Liver (tissue), 8 donors: ENCODE measurements at regions not wholly inside any gene's neighbourhood (a gene's known extent, or its start where the extent isn't known, plus 50 kb on each side); places are given as distances from the start of the nearest gene placed in this dataset.

Experiments
- DNase-seq: peaks from one replicate; pipeline ENCODE4 v3.0.0-alpha.2; 2017; ENCODE audit warnings: low spot score
- H3K27ac ChIP-seq, 2 donors: one replicate each; pipeline ENCODE4 v1.7.0; 2013; ENCODE audit warnings: inconsistent platforms in 2 of 2, low read length in 2 of 2, control low read depth in 1 of 2, low read depth in 1 of 2, mild to moderate bottlenecking in 1 of 2
- H3K27me3 ChIP-seq, 4 donors: one replicate each; pipeline versions ENCODE4 v1.6.1 to v1.7.0; 2013; ENCODE audit warnings: low read length in 3 of 4, inconsistent platforms in 1 of 4, mild to moderate bottlenecking in 1 of 4, moderate library complexity in 1 of 4; ENCODE audit not compliant: control insufficient read depth in 4 of 4, insufficient read depth in 4 of 4
- H3K36me3 ChIP-seq, 4 donors: one replicate each; pipeline versions ENCODE4 v1.6.1 to v1.7.0; 2013; ENCODE audit warnings: low read length in 3 of 4, mild to moderate bottlenecking in 3 of 4, low read depth in 1 of 4, moderate library complexity in 1 of 4; ENCODE audit not compliant: control insufficient read depth in 4 of 4, insufficient read depth in 3 of 4
- H3K4me1 ChIP-seq, 4 donors: one replicate each; pipeline versions ENCODE4 v1.6.1 to v1.7.0; 2013; ENCODE audit warnings: low read length in 3 of 4, mild to moderate bottlenecking in 3 of 4, moderate library complexity in 1 of 4; ENCODE audit not compliant: control insufficient read depth in 4 of 4, insufficient read depth in 4 of 4
- H3K4me3 ChIP-seq, 3 donors: one replicate each; pipeline versions ENCODE4 v1.6.1 to v1.7.0; 2013; ENCODE audit warnings: low read length in 3 of 3, control low read depth in 1 of 3, low read depth in 1 of 3, mild to moderate bottlenecking in 1 of 3
- H3K9ac ChIP-seq, 2 donors: one replicate each; pipeline ENCODE4 v1.7.0; 2013; ENCODE audit warnings: low read length in 2 of 2, mild to moderate bottlenecking in 2 of 2, moderate library complexity in 2 of 2, control low read depth in 1 of 2, low read depth in 1 of 2
- H3K9me3 ChIP-seq, 4 donors: one replicate each; pipeline versions ENCODE4 v1.6.1 to v1.7.0; 2013; ENCODE audit warnings: low read length in 3 of 4; ENCODE audit not compliant: control insufficient read depth in 4 of 4
- EGR1 ChIP-seq, 2 donors: IDR thresholded peaks; 2 replicates each; pipeline ENCODE4 v1.6.1; 2016 to 2018; ENCODE audit warnings: antibody characterized with exemption in 2 of 2, low read depth in 2 of 2
- FOXA1 ChIP-seq: IDR thresholded peaks from 2 replicates; pipeline ENCODE4 v1.6.1; 2016; ENCODE audit warnings: antibody characterized with exemption
- FOXA2 ChIP-seq: IDR thresholded peaks from 2 replicates; pipeline ENCODE4 v1.6.1; 2016; ENCODE audit warnings: antibody characterized with exemption
- GABPA ChIP-seq, 2 donors: IDR thresholded peaks in 1 of 2; conservative IDR thresholded peaks in 1 of 2; 2 replicates each; pipeline ENCODE4 v1.6.1; 2016; ENCODE audit warnings: antibody characterized with exemption in 2 of 2, mild to moderate bottlenecking in 1 of 2, moderate library complexity in 1 of 2
- HNF4A ChIP-seq, 2 donors: conservative IDR thresholded peaks; 2 replicates each; pipeline ENCODE4 v1.6.1; 2016; ENCODE audit warnings: antibody characterized with exemption in 2 of 2, mild to moderate bottlenecking in 2 of 2
- HNF4G ChIP-seq: IDR thresholded peaks from 2 replicates; pipeline ENCODE4 v1.6.1; 2016; ENCODE audit warnings: antibody characterized with exemption
- JUND ChIP-seq, 2 donors: IDR thresholded peaks; 2 replicates each; pipeline ENCODE4 v1.6.1; 2016; ENCODE audit warnings: antibody characterized with exemption in 2 of 2
- NR2F2 ChIP-seq: IDR thresholded peaks from 2 replicates; pipeline ENCODE4 v1.6.1; 2016; ENCODE audit warnings: antibody characterized with exemption
- RAD21 ChIP-seq, 2 donors: IDR thresholded peaks; 2 replicates each; pipeline ENCODE4 v1.6.1; 2016; ENCODE audit warnings: antibody characterized with exemption in 2 of 2, mild to moderate bottlenecking in 2 of 2
- RXRA ChIP-seq, 2 donors: IDR thresholded peaks; 2 replicates each; pipeline ENCODE4 v1.6.1; 2017 to 2018; ENCODE audit warnings: antibody characterized with exemption in 2 of 2, mild to moderate bottlenecking in 1 of 2
- SP1 ChIP-seq: IDR thresholded peaks from 2 replicates; pipeline ENCODE4 v1.6.1; 2018; ENCODE audit warnings: antibody characterized with exemption, mild to moderate bottlenecking
- TAF1 ChIP-seq: conservative IDR thresholded peaks from 2 replicates; pipeline ENCODE4 v1.6.1; 2016; ENCODE audit warnings: antibody characterized with exemption, mild to moderate bottlenecking
- YY1 ChIP-seq: IDR thresholded peaks from 2 replicates; pipeline ENCODE4 v1.6.1; 2016; ENCODE audit warnings: antibody characterized with exemption, mild to moderate bottlenecking
- WGBS: extraction: QIAGEN DNeasy Blood & Tissue Kit; methylation state at CpG from one replicate; pipeline ENCODE4 v1.1.7; 2013; 5-methylcytosine and 5-hydroxymethylcytosine counted together
- TF ChIP-seq, protein P1 (sequence below): IDR thresholded peaks from 2 replicates; pipeline ENCODE4 v1.6.1; 2016; ENCODE audit warnings: antibody characterized with exemption
- TF ChIP-seq, protein P2 (sequence below): IDR thresholded peaks from 2 replicates; pipeline ENCODE4 v1.6.1; 2016; ENCODE audit warnings: antibody characterized with exemption, mild to moderate bottlenecking
- TF ChIP-seq, protein P3 (sequence below): fragments of 150-350 bp; IDR thresholded peaks from 2 replicates; pipeline ENCODE4 v1.5.1; 2017; ENCODE audit warnings: improper control_type of control experiment, low read depth, low read length; ENCODE audit not compliant: missing input control
- TF ChIP-seq, protein P4 (sequence below): IDR thresholded peaks from 2 replicates; pipeline ENCODE4 v1.6.1; 2016; ENCODE audit warnings: antibody characterized with exemption
- donor health status: healthy.
- donor health status: healthy.
- donor health status: healthy.
- donor health status: healthy.
- donor health status: healthy.

DNA sequence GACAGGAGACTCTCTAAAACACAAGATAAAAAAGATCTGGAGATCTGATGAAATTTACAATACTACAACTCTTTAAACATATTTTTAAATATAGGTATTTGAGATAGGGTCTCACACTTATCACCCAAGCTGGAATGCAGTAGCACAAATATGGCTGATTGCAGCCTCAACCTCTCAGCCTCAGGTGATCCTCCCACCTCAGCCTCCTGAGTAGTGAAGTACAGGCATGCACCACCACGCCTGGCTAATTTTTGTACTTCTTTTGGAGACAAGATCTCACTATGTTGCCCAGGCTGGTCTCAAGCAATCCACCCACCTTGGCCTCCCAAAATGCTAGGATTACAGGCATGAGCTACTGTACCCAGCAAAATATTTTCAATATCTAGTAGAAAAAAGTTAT, 170.0 kb upstream of the NR5A2 start:
- no peak for TF ChIP-seq EGR1 (IDR thresholded peaks at IDR 0.05; ENCODE audit: low read depth in 2 of 2)
- TF ChIP-seq, protein P1, sequence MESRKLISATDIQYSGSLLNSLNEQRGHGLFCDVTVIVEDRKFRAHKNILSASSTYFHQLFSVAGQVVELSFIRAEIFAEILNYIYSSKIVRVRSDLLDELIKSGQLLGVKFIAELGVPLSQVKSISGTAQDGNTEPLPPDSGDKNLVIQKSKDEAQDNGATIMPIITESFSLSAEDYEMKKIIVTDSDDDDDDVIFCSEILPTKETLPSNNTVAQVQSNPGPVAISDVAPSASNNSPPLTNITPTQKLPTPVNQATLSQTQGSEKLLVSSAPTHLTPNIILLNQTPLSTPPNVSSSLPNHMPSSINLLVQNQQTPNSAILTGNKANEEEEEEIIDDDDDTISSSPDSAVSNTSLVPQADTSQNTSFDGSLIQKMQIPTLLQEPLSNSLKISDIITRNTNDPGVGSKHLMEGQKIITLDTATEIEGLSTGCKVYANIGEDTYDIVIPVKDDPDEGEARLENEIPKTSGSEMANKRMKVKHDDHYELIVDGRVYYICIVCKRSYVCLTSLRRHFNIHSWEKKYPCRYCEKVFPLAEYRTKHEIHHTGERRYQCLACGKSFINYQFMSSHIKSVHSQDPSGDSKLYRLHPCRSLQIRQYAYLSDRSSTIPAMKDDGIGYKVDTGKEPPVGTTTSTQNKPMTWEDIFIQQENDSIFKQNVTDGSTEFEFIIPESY: no peak
- no peak for TF ChIP-seq NR2F2
- TF ChIP-seq HNF4G: no peak
- no peak for TF ChIP-seq YY1
- TF ChIP-seq SP1: no peak
- TF ChIP-seq, protein P2, sequence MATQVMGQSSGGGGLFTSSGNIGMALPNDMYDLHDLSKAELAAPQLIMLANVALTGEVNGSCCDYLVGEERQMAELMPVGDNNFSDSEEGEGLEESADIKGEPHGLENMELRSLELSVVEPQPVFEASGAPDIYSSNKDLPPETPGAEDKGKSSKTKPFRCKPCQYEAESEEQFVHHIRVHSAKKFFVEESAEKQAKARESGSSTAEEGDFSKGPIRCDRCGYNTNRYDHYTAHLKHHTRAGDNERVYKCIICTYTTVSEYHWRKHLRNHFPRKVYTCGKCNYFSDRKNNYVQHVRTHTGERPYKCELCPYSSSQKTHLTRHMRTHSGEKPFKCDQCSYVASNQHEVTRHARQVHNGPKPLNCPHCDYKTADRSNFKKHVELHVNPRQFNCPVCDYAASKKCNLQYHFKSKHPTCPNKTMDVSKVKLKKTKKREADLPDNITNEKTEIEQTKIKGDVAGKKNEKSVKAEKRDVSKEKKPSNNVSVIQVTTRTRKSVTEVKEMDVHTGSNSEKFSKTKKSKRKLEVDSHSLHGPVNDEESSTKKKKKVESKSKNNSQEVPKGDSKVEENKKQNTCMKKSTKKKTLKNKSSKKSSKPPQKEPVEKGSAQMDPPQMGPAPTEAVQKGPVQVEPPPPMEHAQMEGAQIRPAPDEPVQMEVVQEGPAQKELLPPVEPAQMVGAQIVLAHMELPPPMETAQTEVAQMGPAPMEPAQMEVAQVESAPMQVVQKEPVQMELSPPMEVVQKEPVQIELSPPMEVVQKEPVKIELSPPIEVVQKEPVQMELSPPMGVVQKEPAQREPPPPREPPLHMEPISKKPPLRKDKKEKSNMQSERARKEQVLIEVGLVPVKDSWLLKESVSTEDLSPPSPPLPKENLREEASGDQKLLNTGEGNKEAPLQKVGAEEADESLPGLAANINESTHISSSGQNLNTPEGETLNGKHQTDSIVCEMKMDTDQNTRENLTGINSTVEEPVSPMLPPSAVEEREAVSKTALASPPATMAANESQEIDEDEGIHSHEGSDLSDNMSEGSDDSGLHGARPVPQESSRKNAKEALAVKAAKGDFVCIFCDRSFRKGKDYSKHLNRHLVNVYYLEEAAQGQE: no peak
- TF ChIP-seq, protein P3, sequence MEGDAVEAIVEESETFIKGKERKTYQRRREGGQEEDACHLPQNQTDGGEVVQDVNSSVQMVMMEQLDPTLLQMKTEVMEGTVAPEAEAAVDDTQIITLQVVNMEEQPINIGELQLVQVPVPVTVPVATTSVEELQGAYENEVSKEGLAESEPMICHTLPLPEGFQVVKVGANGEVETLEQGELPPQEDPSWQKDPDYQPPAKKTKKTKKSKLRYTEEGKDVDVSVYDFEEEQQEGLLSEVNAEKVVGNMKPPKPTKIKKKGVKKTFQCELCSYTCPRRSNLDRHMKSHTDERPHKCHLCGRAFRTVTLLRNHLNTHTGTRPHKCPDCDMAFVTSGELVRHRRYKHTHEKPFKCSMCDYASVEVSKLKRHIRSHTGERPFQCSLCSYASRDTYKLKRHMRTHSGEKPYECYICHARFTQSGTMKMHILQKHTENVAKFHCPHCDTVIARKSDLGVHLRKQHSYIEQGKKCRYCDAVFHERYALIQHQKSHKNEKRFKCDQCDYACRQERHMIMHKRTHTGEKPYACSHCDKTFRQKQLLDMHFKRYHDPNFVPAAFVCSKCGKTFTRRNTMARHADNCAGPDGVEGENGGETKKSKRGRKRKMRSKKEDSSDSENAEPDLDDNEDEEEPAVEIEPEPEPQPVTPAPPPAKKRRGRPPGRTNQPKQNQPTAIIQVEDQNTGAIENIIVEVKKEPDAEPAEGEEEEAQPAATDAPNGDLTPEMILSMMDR: no peak
- TF ChIP-seq RXRA (IDR thresholded peaks at IDR 0.05): no peak
- no peak for TF ChIP-seq GABPA (IDR thresholded peaks at IDR 0.05 in 1 of 2, conservative IDR thresholded peaks at IDR 0.05 in 1 of 2)
- TF ChIP-seq, protein P4, sequence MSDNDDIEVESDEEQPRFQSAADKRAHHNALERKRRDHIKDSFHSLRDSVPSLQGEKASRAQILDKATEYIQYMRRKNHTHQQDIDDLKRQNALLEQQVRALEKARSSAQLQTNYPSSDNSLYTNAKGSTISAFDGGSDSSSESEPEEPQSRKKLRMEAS: no peak
- no peak for TF ChIP-seq JUND (IDR thresholded peaks at IDR 0.05)
- no peak for TF ChIP-seq RAD21 (IDR thresholded peaks at IDR 0.05)
- no peak for TF ChIP-seq HNF4A (conservative IDR thresholded peaks at IDR 0.05)
- TF ChIP-seq FOXA2: no peak

DNA sequence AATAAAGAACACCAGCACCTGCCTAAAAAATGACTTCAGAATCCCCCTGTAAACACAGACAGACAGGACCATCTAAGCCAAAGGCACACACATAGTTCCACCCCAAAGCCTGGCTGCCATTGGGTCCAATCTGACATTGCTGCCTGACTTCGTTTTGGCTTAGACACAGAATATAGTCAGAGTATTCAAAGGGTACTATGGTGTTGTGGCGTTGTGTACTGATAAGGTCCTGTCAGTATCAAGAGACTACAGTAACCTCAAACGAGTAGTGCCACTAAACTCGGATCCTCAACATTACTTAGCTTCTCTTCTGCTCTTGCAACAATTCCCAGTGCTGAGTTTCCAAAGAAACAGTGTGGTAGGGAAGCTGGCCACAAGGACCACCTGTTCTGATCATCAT, 169.3 kb upstream of the NR5A2 start:
- Histone ChIP-seq H3K4me1 (no peaks in the 10 kb centered on the region), H3K9me3 (no peaks in the 10 kb centered on the region), H3K4me3 (no peak overlapping the region), H3K27ac (no peak overlapping the region), H3K27me3 (no peaks in the 10 kb centered on the region), H3K9ac (no peak overlapping the region), H3K36me3 (no peaks in the 10 kb centered on the region)
- DNase-seq: no peak
- TF ChIP-seq, protein P3: no peak
- no peak for TF ChIP-seq YY1
- TF ChIP-seq HNF4A (conservative IDR thresholded peaks at IDR 0.05): no peak
- no peak for TF ChIP-seq TAF1
- TF ChIP-seq EGR1 (IDR thresholded peaks at IDR 0.05; ENCODE audit: low read depth in 2 of 2): no peak
- no peak for TF ChIP-seq FOXA1
- WGBS: 78% methylated on average over 4 of the region's 4 CpGs

More for the DNA sequence above, 170.0 kb upstream of the NR5A2 start:
- WGBS: 91% methylated on average over 1 of the region's 1 CpG
- Histone ChIP-seq H3K4me3 (no peak overlapping the region), H3K4me1 (no peaks in the 10 kb centered on the region), H3K36me3 (no peaks in the 10 kb centered on the region), H3K27ac (no peak overlapping the region), H3K27me3 (no peaks in the 10 kb centered on the region), H3K9ac (no peak overlapping the region), H3K9me3 (no peaks in the 10 kb centered on the region)
- no peak for DNase-seq
